Psoas muscle (tissue), 7 donors: ENCODE measurements at regions not wholly inside any gene's neighbourhood (a gene's known extent, or its start where the extent isn't known, plus 50 kb on each side); places are given as distances from the start of the nearest gene placed in this dataset.

ENCODE experiments used
- ATAC-seq, 4 donors: fragments of 200-7000 bp; cut with Tn5 transposase; one replicate each; pipeline ENCODE4 v1.9.1; 2020; ENCODE audit warnings: moderate library complexity in 3 of 4, mild to moderate bottlenecking in 2 of 4
- DNase-seq, 2 donors: peaks; one replicate each; pipeline ENCODE4 v3.0.0-alpha.2; 2020
- H3K27ac ChIP-seq: fragments of 200-600 bp; one replicate; pipeline ENCODE4 v1.8.0; 2022
- H3K27me3 ChIP-seq, 3 donors: fragments of 200-600 bp in 1 of 3; one replicate each; pipeline versions ENCODE4 v1.6.1 to v1.8.0; 2013 to 2022; ENCODE audit warnings: low read length in 2 of 3, mild to moderate bottlenecking in 2 of 3, moderate library complexity in 1 of 3; ENCODE audit not compliant: insufficient read depth in 3 of 3
- H3K36me3 ChIP-seq, 2 donors: fragments of 200-600 bp in 1 of 2; one replicate each; pipeline versions ENCODE4 v1.6.1 to v1.8.0; 2013 to 2022; ENCODE audit warnings: low read depth in 1 of 2, mild to moderate bottlenecking in 1 of 2, moderate library complexity in 1 of 2; ENCODE audit not compliant: insufficient read depth in 1 of 2
- H3K4me1 ChIP-seq: fragments of 200-600 bp; one replicate; pipeline ENCODE4 v1.8.0; 2022
- H3K4me3 ChIP-seq: fragments of 200-600 bp; one replicate; pipeline ENCODE4 v1.8.0; 2022; ENCODE audit warnings: mild to moderate bottlenecking
- H3K9me3 ChIP-seq: fragments of 200-600 bp; one replicate; pipeline ENCODE4 v1.8.0; 2022
- WGBS, 3 donors: extraction: QIAGEN DNeasy Blood & Tissue Kit; methylation state at CpG; one replicate each; pipeline versions ENCODE4 v1.1.6 to v1.1.7; 2013; 5-methylcytosine and 5-hydroxymethylcytosine counted together
- intact Hi-C, 2 donors: fragments of 100-400 bp; cut with DNase I; formaldehyde crosslinking; loops; one replicate each; pipeline versions ENCODE4 v1.11.0 to v1.14.2; 2022
- TF ChIP-seq, protein P1 (sequence below): fragments of 200-600 bp; IDR thresholded peaks from one replicate; pipeline ENCODE4 v1.8.0; 2022; ENCODE audit warnings: antibody characterized with exemption
- donor health status: healthy with polysubstance abuse.
- donor health status: DM: no; HTN: no; CAD: no; lungs with moderate emphysema.
- donor health status: Bipolar disorder and iron deficiency.
- donor health status: healthy.
- donor health status: DM: yes; HTN: yes; CAD: no.
- donor health status: DM: no; HTN: no; CAD: no.
- donor health status: DM: yes; HTN: yes; CAD: no.

DNA sequence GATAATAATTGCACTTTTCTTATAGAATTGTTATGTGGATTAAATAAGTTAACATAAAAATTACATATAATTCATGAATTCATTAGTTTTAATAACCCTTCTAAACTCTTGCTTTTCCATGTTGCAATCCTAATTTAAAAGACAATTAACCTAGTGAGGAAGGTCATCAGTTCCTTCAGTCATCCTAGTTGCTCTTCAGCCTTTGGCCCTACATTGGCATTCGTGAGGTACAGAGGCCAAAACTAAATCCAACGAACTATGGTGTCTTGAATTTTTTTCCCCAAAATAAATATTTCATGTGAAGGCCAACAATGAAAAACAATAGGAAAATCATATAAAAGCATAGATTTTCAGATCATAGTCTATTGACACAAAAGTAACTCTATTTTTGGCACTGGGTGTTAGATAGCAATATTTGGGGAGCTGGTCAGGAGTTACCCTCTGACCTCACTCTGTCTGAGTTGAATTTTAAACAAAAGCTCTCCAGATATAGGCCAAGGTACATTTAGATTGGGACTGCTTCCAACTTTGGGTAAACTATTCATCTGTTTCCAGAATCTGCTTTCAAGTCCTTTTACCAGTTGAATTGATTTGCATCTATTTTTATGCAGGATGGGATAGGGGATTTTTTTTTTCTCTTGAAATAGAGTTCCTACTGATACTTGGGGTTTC is 104.5 kb downstream of the SEM1 start:
- DNase-seq (no peak), ATAC-seq (no peak)
- intact Hi-C loops, result no loop called here
- Histone ChIP-seq H3K9me3 (no peaks in the 10 kb centered on the region), H3K4me3 (no peak overlapping the region), H3K36me3 (no peaks in the 10 kb centered on the region), H3K27me3 (no peaks in the 10 kb centered on the region), H3K4me1 (no peaks in the 10 kb centered on the region), H3K27ac (no peak overlapping the region)
- TF ChIP-seq, protein P1, sequence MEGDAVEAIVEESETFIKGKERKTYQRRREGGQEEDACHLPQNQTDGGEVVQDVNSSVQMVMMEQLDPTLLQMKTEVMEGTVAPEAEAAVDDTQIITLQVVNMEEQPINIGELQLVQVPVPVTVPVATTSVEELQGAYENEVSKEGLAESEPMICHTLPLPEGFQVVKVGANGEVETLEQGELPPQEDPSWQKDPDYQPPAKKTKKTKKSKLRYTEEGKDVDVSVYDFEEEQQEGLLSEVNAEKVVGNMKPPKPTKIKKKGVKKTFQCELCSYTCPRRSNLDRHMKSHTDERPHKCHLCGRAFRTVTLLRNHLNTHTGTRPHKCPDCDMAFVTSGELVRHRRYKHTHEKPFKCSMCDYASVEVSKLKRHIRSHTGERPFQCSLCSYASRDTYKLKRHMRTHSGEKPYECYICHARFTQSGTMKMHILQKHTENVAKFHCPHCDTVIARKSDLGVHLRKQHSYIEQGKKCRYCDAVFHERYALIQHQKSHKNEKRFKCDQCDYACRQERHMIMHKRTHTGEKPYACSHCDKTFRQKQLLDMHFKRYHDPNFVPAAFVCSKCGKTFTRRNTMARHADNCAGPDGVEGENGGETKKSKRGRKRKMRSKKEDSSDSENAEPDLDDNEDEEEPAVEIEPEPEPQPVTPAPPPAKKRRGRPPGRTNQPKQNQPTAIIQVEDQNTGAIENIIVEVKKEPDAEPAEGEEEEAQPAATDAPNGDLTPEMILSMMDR, result no peak
- WGBS, 3 donors, result 87 to 91% (median 89%) methylated on average over 2 of the region's 2 CpGs

GRCh38 chr7:96599288-96599936 is 110.2 kb downstream of the SEM1 start:
- H3K27me3 ChIP-seq, result no peaks in the 10 kb centered on the region
- no peaks in the 10 kb centered on the region for H3K36me3 ChIP-seq
- ATAC-seq, result no peak
- no peak overlapping the region for H3K27ac ChIP-seq
- DNase-seq, result no peak
- no peak overlapping the region for H3K4me3 ChIP-seq
- TF ChIP-seq, protein P1, result no peak
- 47 to 62% (median 52%) methylated on average over 4 of the region's 4 CpGs for WGBS, 3 donors
- intact Hi-C loops, result no loop called here
- H3K4me1 ChIP-seq, result no peaks in the 10 kb centered on the region
- no peaks in the 10 kb centered on the region for H3K9me3 ChIP-seq

GRCh38 chr7:96598421-96598820 is 111.2 kb downstream of the SEM1 start:
- H3K36me3 ChIP-seq, result no peaks in the 10 kb centered on the region
- intact Hi-C loops, result no loop called here
- no peak overlapping the region for H3K27ac ChIP-seq
- no peaks in the 10 kb centered on the region for H3K9me3 ChIP-seq
- no peaks in the 10 kb centered on the region for H3K4me1 ChIP-seq
- no peak for ATAC-seq
- H3K4me3 ChIP-seq, result no peak overlapping the region
- 39 to 51% (median 44%) methylated on average over 1 of the region's 1 CpG for WGBS, 3 donors
- no peaks in the 10 kb centered on the region for H3K27me3 ChIP-seq
- no peak for DNase-seq
- TF ChIP-seq, protein P1, result no peak

DNA sequence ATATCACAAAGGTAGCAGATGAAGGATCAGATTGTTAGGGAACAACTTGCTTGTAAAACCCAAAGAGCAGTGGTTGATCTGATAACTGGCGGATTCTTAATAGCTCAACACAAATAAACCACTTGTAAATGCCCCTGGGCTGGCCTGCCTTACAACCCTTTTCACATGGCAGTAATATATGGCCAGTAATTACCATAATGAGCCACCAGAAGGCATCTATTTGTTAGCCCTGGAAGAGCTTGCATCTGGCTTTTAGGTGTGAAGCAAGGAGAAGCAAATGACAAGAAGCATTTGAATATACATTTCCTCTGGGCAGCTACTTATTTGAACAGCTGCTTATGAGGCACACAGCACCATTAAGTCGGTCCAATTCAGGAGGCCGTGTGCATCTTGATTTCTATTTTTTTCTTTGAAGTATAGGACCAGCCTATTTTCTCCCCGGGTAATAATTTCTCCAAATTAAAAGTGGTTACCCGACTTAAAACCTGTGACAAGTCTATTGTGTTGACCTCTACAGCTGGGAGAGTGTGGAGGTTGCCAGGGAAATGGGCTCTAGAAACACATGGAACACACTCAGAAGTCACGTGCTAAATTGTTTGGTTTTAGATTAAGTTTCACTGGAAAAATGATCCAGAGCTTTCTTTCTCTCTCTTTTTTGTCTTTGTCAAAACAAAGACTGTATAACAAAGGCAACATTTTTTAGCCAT is 113.4 kb downstream of the SEM1 start:
- intact Hi-C loops, result no loop called here
- H3K27me3 ChIP-seq, result no peaks in the 10 kb centered on the region
- H3K4me1 ChIP-seq, result no peaks in the 10 kb centered on the region
- TF ChIP-seq, protein P1, result peak; percentile 4
- DNase-seq, result no peak
- H3K27ac ChIP-seq, result no peak overlapping the region
- ATAC-seq, result peak in 1 of 4 donors; percentile 40
- 22 to 27% (median 25%) methylated on average over 6 of the region's 6 CpGs for WGBS, 3 donors
- no peak overlapping the region for H3K4me3 ChIP-seq
- H3K36me3 ChIP-seq, result no peaks in the 10 kb centered on the region
- H3K9me3 ChIP-seq, result no peaks in the 10 kb centered on the region
